PFSK-1 (cell line): ENCODE measurements at regions not wholly inside any gene's neighbourhood (a gene's known extent, or its start where the extent isn't known, plus 50 kb on each side); places are given as distances from the start of the nearest gene placed in this dataset.

Experiments
- REST ChIP-seq, 2 experiments: IDR thresholded peaks; 2 replicates each; pipeline versions ENCODE4 v1.6.1 to v1.8.0; 2011 to 2012; ENCODE audit warnings: low read depth in 2 of 2, low read length in 2 of 2, control low read depth in 1 of 2, inconsistent platforms in 1 of 2, mild to moderate bottlenecking in 1 of 2, moderate library complexity in 1 of 2; ENCODE audit not compliant: insufficient read depth in 1 of 2
- SIN3A ChIP-seq: IDR thresholded peaks from 2 replicates; pipeline ENCODE4 v1.6.1; 2012; ENCODE audit warnings: mild to moderate bottlenecking, low read length, moderate library complexity, borderline replicate concordance; ENCODE audit not compliant: insufficient read depth
- TAF1 ChIP-seq: IDR thresholded peaks from 2 replicates; pipeline ENCODE4 v1.6.1; 2012; ENCODE audit warnings: low read length, control low read depth, borderline replicate concordance; ENCODE audit not compliant: insufficient read depth

GRCh38 chr15:38668898-38669391, 104.3 kb upstream of the RASGRP1 start:
- no peak for TF ChIP-seq SIN3A
- no peak for TF ChIP-seq TAF1
- TF ChIP-seq REST (IDR thresholded peaks at IDR 0.05; ENCODE audit: insufficient read depth in 1 of 2, low read depth in 2 of 2, low read length in 2 of 2) = no peak
